ENCODE measurements at regions not wholly inside any gene's neighbourhood (a gene's known extent, or its start where the extent isn't known, plus 50 kb on each side); places are given as distances from the start of the nearest gene placed in this dataset.

- Histone ChIP-seq H2AFZ (ENCODE audit: insufficient read depth, low read depth, low read length, poor library complexity, severe bottlenecking) (no peak overlapping the region), H3K9me3 (ENCODE audit: control extremely low read depth in 1 of 3, control insufficient read depth in 2 of 3, insufficient read depth in 1 of 3, low read length in 2 of 3) (no peaks in the 10 kb centered on the region), H4K20me1 (ENCODE audit: control insufficient read depth, insufficient read depth, low read length, poor library complexity, severe bottlenecking) (no peaks in the 10 kb centered on the region), H3K36me3 (replicated peaks in 1 of 2; ENCODE audit: control extremely low read depth in 1 of 2, control insufficient read depth in 1 of 2, extremely low read depth in 1 of 2, insufficient read depth in 2 of 2, low read length in 1 of 2) (no peaks in the 10 kb centered on the region), H3K4me1 (ENCODE audit: control insufficient read depth in 2 of 2, insufficient read depth in 2 of 2, low read length in 2 of 2) (peaks cover 2 to 3% of the 10 kb centered on the region in 2 donors), H3K27me3 (replicated peaks in 1 of 4; ENCODE audit: control extremely low read depth in 1 of 4, control insufficient read depth in 3 of 4, insufficient read depth in 4 of 4, low read length in 3 of 4) (no peaks in the 10 kb centered on the region), H3K4me2 (replicated peaks; ENCODE audit: low read depth, low read length, poor library complexity, severe bottlenecking) (no peak overlapping the region), H3K9ac (ENCODE audit: low read length) (no peak overlapping the region), H3K4me3 (ENCODE audit: control extremely low read depth in 1 of 5, extremely low read depth in 1 of 5, insufficient read depth in 1 of 5, low read depth in 2 of 5, low read length in 4 of 5) (no peak overlapping the region), H3K27ac (ENCODE audit: low read length in 2 of 2) (no peak overlapping the region), H3K79me2 (ENCODE audit: control insufficient read depth, insufficient read depth, low read length) (no peaks in the 10 kb centered on the region)
- WGBS (ENCODE audit: insufficient coverage), result 57% methylated on average over 1 of the region's 4 CpGs
- no peak for TF ChIP-seq EZH2 (IDR thresholded peaks at IDR 0.05; ENCODE audit: borderline replicate concordance, insufficient read depth, low read depth, low read length, poor library complexity, severe bottlenecking)
- TF ChIP-seq CTCF (IDR thresholded peaks at IDR 0.05), result no peak
- ChIA-PET POLR2A (no interaction called here), CTCF (no interaction called here)
- Mint-ChIP-seq H3K9me3 (ENCODE audit: insufficient read depth) (no peaks in the 10 kb centered on the region), H3K4me3 (no peak overlapping the region), H3K4me1 (no peaks in the 10 kb centered on the region), H3K27ac (no peak overlapping the region), H3K27me3 (peaks cover 4% of the 10 kb centered on the region)
- DNase-seq (no peak), ATAC-seq (ENCODE audit: low read depth) (no peak)
- intact Hi-C loops (cut with micrococcal nuclease), result no loop called here
Measured at GRCh38 chr5:142411656-142412425, 87.0 kb upstream of the SPRY4 start.

GRCh38 chr5:142411103-142411502 is 86.3 kb upstream of the SPRY4 start:
- Histone ChIP-seq H3K9me3 (ENCODE audit: control extremely low read depth in 1 of 3, control insufficient read depth in 2 of 3, insufficient read depth in 1 of 3, low read length in 2 of 3) (no peaks in the 10 kb centered on the region), H3K4me3 (ENCODE audit: control extremely low read depth in 1 of 5, extremely low read depth in 1 of 5, insufficient read depth in 1 of 5, low read depth in 2 of 5, low read length in 4 of 5) (no peak overlapping the region), H3K4me1 (ENCODE audit: control insufficient read depth in 2 of 2, insufficient read depth in 2 of 2, low read length in 2 of 2) (peaks cover 2 to 3% of the 10 kb centered on the region in 2 donors), H3K9ac (ENCODE audit: low read length) (no peak overlapping the region), H2AFZ (ENCODE audit: insufficient read depth, low read depth, low read length, poor library complexity, severe bottlenecking) (no peak overlapping the region), H3K27ac (ENCODE audit: low read length in 2 of 2) (no peak overlapping the region), H3K27me3 (replicated peaks in 1 of 4; ENCODE audit: control extremely low read depth in 1 of 4, control insufficient read depth in 3 of 4, insufficient read depth in 4 of 4, low read length in 3 of 4) (no peaks in the 10 kb centered on the region), H3K79me2 (ENCODE audit: control insufficient read depth, insufficient read depth, low read length) (no peaks in the 10 kb centered on the region), H3K4me2 (replicated peaks; ENCODE audit: low read depth, low read length, poor library complexity, severe bottlenecking) (no peak overlapping the region), H3K36me3 (replicated peaks in 1 of 2; ENCODE audit: control extremely low read depth in 1 of 2, control insufficient read depth in 1 of 2, extremely low read depth in 1 of 2, insufficient read depth in 2 of 2, low read length in 1 of 2) (no peaks in the 10 kb centered on the region), H4K20me1 (ENCODE audit: control insufficient read depth, insufficient read depth, low read length, poor library complexity, severe bottlenecking) (no peaks in the 10 kb centered on the region)
- ATAC-seq (ENCODE audit: low read depth) (no peak), DNase-seq (no peak)
- TF ChIP-seq CTCF (IDR thresholded peaks at IDR 0.05) (no peak), EZH2 (IDR thresholded peaks at IDR 0.05; ENCODE audit: borderline replicate concordance, insufficient read depth, low read depth, low read length, poor library complexity, severe bottlenecking) (no peak)
- H3K27me3 Mint-ChIP-seq, result peaks cover 4% of the 10 kb centered on the region
- intact Hi-C loops (cut with micrococcal nuclease), result no loop called here
- H3K4me1 Mint-ChIP-seq, result no peaks in the 10 kb centered on the region
- ChIA-PET CTCF (no interaction called here), POLR2A (no interaction called here)
- WGBS (ENCODE audit: insufficient coverage), result no CpG with 5 or more reads among the region's 7 CpGs
- H3K9me3 Mint-ChIP-seq (ENCODE audit: insufficient read depth), result no peaks in the 10 kb centered on the region
- no peak overlapping the region for H3K27ac Mint-ChIP-seq
- no peak overlapping the region for H3K4me3 Mint-ChIP-seq
